HG02884 (cell line): ENCODE measurements at regions not wholly inside any gene's neighbourhood (a gene's known extent, or its start where the extent isn't known, plus 50 kb on each side); places are given as distances from the start of the nearest gene placed in this dataset.

Experiments
- ATAC-seq: cut with Tn5 transposase; IDR thresholded peaks from one replicate; pipeline ENCODE4 v1.9.1; 2021; ENCODE audit warnings: mild to moderate bottlenecking, moderate library complexity; ENCODE audit not compliant: unreplicated experiment

DNA sequence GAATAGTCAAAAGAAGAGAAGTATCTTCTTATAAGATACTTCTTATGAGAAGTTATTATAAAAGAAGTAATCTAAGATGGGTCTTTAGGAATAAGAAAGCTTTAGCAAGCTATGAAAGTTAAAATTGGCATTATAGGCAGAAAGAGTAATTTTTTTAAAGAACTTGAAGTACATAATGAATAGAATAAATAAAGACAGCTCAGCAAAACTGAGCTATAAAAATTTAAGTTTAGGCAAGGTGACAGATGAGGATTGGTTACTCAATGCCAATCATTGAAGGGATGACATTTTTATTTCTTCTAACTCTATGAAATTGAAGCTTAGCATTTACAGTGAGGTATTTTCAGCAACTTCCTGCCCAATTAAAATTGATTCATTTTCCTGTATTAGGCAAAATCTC, 966.8 kb downstream of the BRINP3 start:
- ATAC-seq: no peak

DNA sequence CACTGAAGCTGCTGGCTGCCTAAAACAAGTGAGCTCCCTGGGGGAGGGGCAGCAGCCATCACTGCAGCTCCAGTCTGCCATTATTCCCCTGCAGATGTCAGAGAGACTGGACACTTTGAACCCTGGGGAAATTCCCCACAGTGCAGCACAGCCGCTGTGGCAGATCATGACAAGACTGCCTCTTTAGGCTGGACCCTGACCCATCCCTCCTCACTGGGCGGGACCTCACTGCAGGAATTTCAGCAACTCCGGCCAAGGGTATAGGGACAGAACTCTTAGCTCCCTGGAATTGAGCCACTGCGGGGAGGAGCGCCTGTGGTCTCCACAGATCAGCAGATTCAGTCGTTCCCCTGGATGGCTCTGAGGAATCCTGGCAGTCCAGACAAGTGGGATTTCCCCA, 964.6 kb downstream of the BRINP3 start:
- no peak for ATAC-seq

DNA sequence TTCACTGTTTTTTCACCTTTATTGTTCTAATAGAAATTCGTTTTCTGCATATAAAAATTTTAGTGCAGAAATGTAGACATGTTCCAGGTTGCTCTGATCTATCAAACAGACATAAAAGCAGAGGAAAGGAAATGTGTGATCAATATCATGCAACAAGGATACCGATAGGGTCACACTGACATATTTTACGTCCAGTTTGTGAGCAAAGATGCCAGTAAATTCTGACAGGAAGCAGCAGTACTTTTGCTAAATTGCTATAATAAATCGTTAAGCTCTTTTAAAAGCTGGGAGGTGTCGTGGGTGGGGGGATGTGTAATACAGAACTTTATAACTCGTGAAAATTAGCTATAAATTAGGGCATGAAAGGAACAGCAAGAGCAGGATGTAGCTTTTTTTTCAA, 955.2 kb downstream of the BRINP3 start:
- no peak for ATAC-seq

GRCh38 chr1:189524501-189524900, 953.2 kb downstream of the BRINP3 start:
- no peak for ATAC-seq

DNA sequence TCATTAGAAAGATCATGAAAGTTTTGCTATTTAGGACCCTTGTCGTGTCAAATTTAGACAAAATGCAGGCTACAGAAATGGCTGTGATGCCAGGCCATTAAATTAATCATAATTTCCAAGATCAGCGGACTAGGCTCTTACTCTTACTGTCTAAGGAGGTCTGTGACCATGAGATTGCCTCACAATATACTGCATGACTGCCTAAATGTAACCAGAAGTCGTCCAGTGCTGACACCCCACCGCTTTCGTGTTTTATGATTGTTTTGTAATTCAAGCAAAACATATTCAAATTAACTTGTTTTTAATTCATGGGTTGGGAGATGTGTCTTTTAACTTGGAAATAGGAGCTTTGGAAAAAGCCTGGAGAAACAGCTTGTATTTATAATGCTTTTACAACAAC, 947.5 kb downstream of the BRINP3 start:
- no peak for ATAC-seq

DNA sequence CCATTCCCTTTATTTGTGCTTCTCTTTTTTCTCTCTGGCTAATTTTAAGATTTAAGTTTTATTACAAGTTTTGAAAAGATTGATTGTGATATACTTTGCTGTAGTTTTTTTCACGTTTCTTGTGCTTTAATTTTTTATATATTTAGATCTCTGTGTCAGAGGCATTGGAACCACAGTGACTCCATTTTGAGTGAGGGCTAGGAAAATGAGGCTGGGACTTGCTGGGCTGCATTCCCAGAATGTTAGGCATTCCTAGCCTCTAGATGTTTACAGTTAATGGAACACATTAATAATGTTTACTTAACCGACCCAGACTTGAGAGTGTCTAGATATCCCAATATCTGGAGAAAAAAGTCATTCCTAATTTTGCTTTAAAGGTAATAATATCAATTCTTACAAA, 939.4 kb downstream of the BRINP3 start:
- no peak for ATAC-seq

DNA sequence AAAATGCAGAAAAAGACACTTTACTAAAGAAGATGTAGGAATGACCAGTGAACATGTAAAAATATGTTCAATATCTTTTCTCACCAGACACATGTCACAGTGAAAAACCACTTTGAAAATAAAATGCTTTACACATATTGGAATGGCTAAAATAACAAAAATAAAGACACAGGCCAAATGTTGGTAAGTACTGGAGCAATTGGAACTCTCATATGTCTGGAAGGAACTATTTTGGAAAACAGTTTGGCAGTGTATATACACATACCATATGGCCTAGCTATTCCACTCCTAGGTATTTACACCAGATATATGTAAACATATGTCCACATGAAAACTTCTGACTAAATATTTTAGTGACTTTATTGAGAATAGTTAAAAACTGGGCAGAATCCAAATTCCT, 927.2 kb downstream of the BRINP3 start:
- no peak for ATAC-seq

GRCh38 chr1:189563784-189564183, 913.9 kb downstream of the BRINP3 start:
- ATAC-seq: no peak

DNA sequence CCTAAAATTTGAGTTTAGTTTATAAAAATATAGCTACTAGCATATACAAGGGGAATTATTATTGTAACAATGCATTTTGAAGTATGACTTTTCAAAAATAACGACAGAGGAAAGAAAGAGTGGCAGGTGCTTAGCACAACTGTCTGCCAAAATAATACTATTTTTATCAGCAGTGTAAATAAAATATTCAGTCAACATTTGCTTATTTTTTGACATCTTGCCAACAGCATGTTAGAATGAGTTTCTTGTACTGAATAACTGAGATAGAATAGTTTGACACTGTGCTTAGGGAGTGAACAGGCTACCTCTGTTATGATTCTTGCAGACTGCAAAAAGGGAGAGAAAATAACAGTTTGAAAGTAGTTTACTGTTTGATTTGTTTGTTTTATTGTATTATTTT, 909.8 kb downstream of the BRINP3 start:
- ATAC-seq: no peak

GRCh38 chr1:189596197-189596596, 881.5 kb downstream of the BRINP3 start:
- no peak for ATAC-seq

DNA sequence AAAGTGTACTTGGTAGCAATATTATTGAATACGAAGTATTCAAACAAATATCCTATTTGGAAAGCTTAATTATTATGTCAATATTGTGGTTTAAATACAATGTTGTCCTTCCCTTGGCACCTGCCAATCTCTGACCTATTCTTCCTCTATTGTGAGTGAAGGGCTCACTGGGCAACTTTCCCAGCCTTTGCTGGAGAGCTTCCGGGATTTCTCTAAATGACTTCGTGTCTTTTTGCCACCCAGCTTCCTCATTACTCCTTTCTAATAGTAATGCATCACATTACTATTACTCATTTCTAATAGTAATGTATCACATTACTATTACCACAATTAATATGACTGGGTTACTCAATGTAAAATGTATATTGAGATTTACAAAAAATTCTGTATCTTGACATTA, 880.6 kb downstream of the BRINP3 start:
- ATAC-seq: no peak

DNA sequence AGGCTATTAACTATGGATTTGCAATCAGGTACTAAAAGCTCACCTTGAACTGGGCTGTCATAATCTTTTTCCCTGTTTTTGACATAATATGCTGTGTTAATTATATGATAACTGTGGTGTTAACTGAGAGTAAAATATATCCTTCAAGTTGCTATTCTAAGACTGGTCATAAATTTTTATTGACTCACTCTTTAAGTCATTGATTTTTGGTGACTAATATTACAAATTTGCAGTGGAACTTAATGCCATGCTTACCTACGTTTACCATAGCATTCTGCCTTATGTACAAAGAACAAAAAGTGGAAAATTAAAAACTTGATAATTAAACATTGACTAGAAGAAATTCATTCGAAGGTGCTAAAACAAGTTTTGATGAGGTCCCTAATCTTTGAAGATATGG, 872.4 kb downstream of the BRINP3 start:
- ATAC-seq: no peak

DNA sequence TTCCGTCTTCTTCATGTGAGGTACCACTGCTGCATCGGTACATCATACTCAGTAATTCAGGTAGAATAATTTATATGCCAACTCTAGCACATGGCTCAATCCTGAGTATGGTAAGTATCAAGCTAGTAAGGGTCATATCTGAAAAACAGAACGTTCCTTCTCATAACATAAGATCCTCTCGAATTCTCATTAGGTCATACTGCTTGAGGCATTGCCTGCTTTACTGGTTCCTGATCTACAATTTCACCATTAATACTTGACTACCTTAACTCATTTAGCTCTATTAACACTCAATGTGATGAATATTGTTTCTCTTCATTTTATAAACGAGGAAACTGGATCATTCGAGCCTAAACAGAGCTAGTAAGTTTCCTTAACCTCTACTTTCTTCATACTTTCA, 871.6 kb downstream of the BRINP3 start:
- ATAC-seq: no peak

GRCh38 chr1:189606795-189607476, 870.7 kb downstream of the BRINP3 start:
- ATAC-seq: no peak

- no peak for ATAC-seq
These were observed 870.1 kb downstream of the BRINP3 start for GRCh38 chr1:189607477-189608096.

DNA sequence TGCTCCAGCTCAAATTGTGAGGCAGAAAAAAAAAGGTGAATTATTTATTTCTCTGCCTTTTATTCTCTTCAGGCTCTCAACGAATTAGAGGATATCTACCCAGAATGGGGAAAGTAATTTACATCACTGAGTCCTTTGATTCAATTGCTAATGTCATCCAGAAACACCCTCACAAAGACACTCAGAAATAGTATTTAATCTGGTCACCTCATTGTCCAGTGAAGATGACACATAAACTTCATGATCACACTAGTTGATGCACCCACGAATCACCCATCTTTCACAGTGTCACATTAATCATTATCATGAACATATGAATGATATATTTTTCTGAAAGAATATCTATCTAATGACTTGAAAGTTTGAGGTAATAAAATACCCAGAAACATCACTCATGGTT, 868.5 kb downstream of the BRINP3 start:
- ATAC-seq: no peak

DNA sequence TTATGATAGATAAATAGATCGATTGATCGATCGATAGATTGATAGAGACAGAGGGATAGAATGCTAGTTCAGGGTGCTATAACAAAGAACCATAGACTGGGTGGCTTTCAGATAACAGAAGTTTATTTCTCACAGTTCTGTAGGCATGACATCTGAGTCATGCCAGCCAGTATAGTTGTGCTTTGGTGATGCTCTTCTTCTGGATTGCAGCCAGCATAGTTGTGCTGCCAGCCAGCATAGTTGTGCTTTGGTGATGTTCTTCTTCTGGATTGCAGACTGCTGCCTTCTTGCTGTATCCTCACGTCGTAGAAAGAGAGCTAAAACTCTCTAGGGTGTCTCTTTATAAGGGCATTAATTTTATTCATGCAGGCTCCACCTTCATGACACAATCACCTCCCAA, 860.8 kb downstream of the BRINP3 start:
- no peak for ATAC-seq

GRCh38 chr1:189619682-189620332, 857.9 kb downstream of the BRINP3 start:
- no peak for ATAC-seq

DNA sequence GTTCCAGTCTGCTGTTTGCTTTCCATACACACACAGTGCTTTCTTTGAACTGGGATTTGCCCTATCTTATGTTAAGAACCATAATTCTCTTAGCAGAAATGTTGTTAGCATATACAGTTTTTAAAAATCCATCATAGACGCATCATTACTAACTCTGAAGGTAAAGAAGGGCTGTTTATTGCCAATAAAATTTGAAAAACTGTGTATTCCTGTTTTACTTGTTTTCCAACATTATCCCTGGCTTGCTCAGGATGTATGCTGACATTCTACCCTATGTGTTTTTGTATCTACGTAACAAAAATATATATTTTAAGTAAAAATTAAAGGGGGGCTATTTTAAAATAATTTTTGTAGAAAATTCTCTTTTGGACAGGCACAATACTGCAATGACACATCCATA, 857.2 kb downstream of the BRINP3 start:
- no peak for ATAC-seq

GRCh38 chr1:189623336-189623735, 854.3 kb downstream of the BRINP3 start:
- no peak for ATAC-seq

- no peak for ATAC-seq
These were observed 850.2 kb downstream of the BRINP3 start for GRCh38 chr1:189627427-189627826.

DNA sequence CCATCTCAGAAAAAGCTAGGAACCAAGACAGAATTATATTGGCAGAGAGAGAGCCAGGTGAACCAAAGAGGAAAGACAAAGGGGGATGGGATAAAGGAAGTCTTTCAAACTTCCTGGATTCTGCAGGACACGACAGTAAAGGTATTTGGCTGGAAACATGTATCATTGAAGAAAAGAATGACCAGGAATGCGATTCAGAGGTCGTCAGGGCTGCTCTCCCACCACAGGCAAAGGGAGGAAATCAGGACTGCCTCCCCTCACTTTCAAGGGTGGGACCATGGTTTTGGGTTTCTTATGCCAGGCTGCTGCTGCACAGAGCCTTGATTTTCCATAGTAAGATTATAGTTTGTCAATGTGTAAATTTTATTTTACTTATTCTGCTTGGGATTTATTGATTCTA, 848.8 kb downstream of the BRINP3 start:
- ATAC-seq: no peak
